Activated T-cell treated with anti-CD3 and anti-CD28 coated beads, Interleukin-2, amount 50 U/mL, for 72 hours (primary cell): ENCODE measurements at regions not wholly inside any gene's neighbourhood (a gene's known extent, or its start where the extent isn't known, plus 50 kb on each side); places are given as distances from the start of the nearest gene placed in this dataset.

ENCODE experiments used
- ATAC-seq, 2 donors: fragments of 150-1000 bp; cut with Tn5 transposase; replicated peaks in 1 of 2; 2 replicates each; pipeline ENCODE4 v1.10.0; 2021; ENCODE audit warnings: moderate library complexity in 2 of 2, mild to moderate bottlenecking in 1 of 2
- DNase-seq, 2 donors: peaks; one replicate each; pipeline ENCODE4 v3.0.0; 2021 to 2022; ENCODE audit warnings: mixed read lengths in 1 of 2
- H3K27ac Mint-ChIP-seq: one replicate; pipeline ENCODE4 v1.8.0; 2022; ENCODE audit warnings: mild to moderate bottlenecking, moderate library complexity, mixed read lengths
- H3K27me3 Mint-ChIP-seq: one replicate; pipeline ENCODE4 v1.8.0; 2022; ENCODE audit warnings: low read depth, mixed read lengths
- H3K36me3 Mint-ChIP-seq, 2 donors: one replicate each; pipeline ENCODE4 v1.8.0; 2022; ENCODE audit warnings: mixed read lengths in 2 of 2, mild to moderate bottlenecking in 1 of 2; ENCODE audit not compliant: insufficient read depth in 2 of 2
- H3K4me1 Mint-ChIP-seq: one replicate; pipeline ENCODE4 v1.8.0; 2022; ENCODE audit warnings: low read depth, mixed read lengths
- H3K4me3 Mint-ChIP-seq, 2 donors: one replicate each; pipeline ENCODE4 v1.8.0; 2022; ENCODE audit warnings: mild to moderate bottlenecking in 2 of 2, mixed read lengths in 2 of 2, moderate library complexity in 2 of 2
- H3K9me3 Mint-ChIP-seq, 2 donors: one replicate each; pipeline ENCODE4 v1.8.0; 2022; ENCODE audit warnings: mixed read lengths in 2 of 2

DNA sequence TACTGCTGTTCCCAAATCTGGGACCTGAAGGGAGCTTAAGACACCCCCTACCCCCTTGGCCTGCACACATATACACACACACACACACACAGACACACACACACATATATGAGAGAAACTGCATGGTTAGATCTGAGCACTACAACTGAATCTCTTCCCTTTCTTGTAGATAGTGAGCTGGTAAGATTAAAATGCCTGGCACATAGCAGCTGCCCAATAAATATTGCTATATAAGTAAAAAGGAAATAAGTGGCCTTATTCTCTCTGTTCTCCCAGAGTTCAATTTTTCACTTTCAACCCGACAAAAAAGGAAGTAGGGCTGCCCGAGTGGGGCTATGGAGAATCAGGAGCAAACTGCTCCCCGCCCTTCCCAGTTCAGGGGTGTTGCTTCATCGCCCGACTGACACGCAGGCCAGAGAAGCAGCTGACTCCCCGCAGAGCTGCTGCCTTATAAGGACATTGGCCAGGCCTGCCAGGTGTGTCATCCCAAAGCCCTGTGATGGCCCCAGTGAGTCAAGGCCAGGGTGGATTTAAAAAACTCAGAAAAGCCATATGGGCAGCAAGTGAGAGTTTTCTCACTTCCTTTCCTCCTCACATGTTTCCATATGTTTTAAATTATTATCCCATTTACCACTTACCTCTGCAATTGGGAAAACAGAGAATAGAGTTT lies 106.5 kb upstream of the SLC44A3 start:
- H3K27ac Mint-ChIP-seq: no peak overlapping the region

GRCh38 chr1:94709891-94710581 lies 110.1 kb upstream of the SLC44A3 start:
- no peak for ATAC-seq
- H3K27ac Mint-ChIP-seq: no peak overlapping the region
- no peak overlapping the region for H3K4me3 Mint-ChIP-seq
- H3K27me3 Mint-ChIP-seq: no peaks in the 10 kb centered on the region
- no peaks in the 10 kb centered on the region for H3K36me3 Mint-ChIP-seq
- H3K9me3 Mint-ChIP-seq: no peaks in the 10 kb centered on the region
- H3K4me1 Mint-ChIP-seq: no peaks in the 10 kb centered on the region
- DNase-seq: no peak

More for the DNA sequence above, 106.5 kb upstream of the SLC44A3 start:
- Mint-ChIP-seq H3K36me3 (no peaks in the 10 kb centered on the region), H3K4me3 (no peak overlapping the region), H3K4me1 (no peaks in the 10 kb centered on the region), H3K27me3 (peaks cover 8% of the 10 kb centered on the region), H3K9me3 (no peaks in the 10 kb centered on the region)
- peak in 1 of 2 donors; percentile 57 for ATAC-seq
- DNase-seq: peak; percentile 3 to 6

DNA sequence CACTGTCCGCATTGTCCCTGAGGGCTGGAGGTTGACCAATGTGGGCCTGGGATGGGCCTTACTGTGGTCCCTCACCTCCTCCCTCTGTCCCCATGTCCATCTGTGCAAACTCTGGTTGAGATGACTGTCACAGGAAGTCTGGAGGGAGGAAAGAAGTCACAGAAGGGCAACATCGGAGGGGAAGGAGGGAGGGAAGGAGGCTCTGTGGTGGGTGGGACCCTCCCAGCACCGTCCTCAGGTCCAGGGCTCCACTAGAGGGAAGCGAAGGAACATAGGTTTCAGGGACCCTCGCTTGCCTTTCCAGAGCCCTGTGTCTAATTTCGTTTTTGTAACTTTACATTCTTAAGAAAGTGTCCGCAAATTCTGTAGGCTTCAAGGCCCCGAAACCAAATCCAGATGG lies 111.3 kb upstream of the SLC44A3 start:
- no peak overlapping the region for H3K27ac Mint-ChIP-seq
- no peaks in the 10 kb centered on the region for H3K4me1 Mint-ChIP-seq
- no peak for ATAC-seq
- H3K36me3 Mint-ChIP-seq: no peaks in the 10 kb centered on the region
- H3K9me3 Mint-ChIP-seq: no peaks in the 10 kb centered on the region
- no peaks in the 10 kb centered on the region for H3K27me3 Mint-ChIP-seq
- no peak for DNase-seq
- no peak overlapping the region for H3K4me3 Mint-ChIP-seq

DNA sequence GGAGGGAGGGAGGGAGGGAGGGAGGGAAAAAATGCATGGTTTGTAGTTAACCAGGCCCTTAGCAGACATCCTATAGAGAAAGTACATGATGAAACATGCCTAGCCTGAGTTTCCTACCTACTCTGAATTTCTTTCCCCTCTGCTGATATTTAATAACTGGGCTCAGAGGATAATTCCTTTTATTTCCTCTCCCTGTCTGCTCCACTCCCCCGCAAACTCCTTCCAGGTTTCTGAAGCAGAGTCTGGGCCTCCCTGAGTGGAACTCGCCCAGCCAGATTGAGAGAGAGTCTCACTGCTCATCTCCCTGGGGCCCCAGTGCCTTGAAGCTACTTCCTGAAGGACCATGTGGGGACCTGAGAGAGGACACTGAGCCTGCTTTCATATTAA lies 111.9 kb upstream of the SLC44A3 start:
- ATAC-seq (no peak), DNase-seq (no peak)
- Mint-ChIP-seq H3K4me1 (no peaks in the 10 kb centered on the region), H3K4me3 (no peak overlapping the region), H3K9me3 (no peaks in the 10 kb centered on the region), H3K27me3 (no peaks in the 10 kb centered on the region), H3K27ac (no peak overlapping the region), H3K36me3 (no peaks in the 10 kb centered on the region)

DNA sequence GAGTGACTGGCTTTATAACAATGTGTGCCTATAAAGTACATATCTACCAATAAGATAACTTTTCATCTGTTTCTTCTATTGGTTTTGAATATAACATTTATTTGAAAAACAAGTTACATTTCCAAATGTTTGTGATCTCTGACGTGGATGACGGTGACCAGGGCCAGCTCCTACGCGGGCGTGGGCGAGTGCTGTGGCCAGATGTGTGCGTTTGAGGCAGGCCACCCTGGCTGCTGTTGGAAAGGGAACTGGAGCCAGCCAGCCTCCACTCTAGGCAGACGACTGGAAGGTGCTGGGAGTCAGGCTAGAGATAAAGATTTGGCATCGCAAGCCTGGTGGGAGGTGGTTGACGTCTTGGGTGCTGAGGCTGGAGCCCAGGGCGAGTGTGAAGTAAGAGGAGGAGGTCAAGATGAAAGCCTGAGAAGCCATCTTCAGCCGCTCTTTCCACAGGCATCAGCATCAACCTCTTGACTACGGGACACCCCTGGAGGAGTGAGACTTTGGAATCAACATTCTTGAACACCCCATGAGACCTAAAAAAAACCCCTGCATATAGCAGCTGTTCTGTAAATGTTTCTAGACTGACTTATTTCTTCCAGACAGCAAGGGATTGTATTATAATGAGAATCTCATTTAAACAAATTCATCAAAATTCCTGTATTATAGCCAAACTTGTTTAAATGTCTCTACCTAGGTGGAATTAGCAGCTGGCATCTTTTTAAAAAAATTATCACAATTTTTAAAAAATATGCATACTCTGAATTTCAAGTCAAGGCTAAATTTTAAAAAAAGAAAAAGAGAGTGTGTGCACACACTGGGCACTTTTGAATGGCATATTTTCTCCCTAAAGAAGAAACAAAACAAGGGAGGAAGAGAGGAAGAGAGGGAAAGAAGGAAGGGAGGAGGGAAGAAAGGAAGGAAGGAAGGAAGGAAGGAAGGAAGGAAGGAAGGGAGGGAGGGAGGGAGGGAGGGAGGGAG lies 112.5 kb upstream of the SLC44A3 start:
- Mint-ChIP-seq H3K36me3 (no peaks in the 10 kb centered on the region), H3K9me3 (no peaks in the 10 kb centered on the region), H3K27me3 (no peaks in the 10 kb centered on the region), H3K4me1 (no peaks in the 10 kb centered on the region), H3K27ac (no peak overlapping the region), H3K4me3 (no peak overlapping the region)
- ATAC-seq: no peak
- DNase-seq: no peak

DNA sequence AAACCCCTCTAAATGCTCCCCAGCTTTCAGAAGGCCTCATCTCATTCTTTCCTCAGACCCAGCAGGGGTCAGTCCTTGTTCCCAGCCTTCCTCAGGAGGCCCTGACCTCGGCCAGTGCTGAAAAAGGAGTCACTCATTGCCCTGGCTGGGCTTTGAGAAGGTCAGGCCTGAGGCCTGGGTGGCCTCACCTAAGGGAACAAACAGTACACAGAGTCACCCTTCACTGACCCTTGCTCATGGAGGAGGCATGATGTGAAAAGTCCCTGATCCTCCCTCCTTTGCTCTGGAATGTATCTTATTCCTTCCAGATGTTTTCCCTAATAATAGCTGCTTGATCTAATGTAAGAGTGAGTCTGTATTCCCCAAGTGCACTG lies 117.7 kb upstream of the SLC44A3 start:
- Mint-ChIP-seq H3K36me3 (no peaks in the 10 kb centered on the region), H3K27ac (no peak overlapping the region), H3K27me3 (no peaks in the 10 kb centered on the region), H3K4me1 (no peaks in the 10 kb centered on the region), H3K4me3 (no peak overlapping the region), H3K9me3 (no peaks in the 10 kb centered on the region)
- no peak for ATAC-seq
- DNase-seq: no peak

- Mint-ChIP-seq H3K4me3 (no peak overlapping the region), H3K27ac (no peak overlapping the region), H3K4me1 (no peaks in the 10 kb centered on the region), H3K9me3 (no peaks in the 10 kb centered on the region), H3K36me3 (no peaks in the 10 kb centered on the region), H3K27me3 (no peaks in the 10 kb centered on the region)
- ATAC-seq (no peak), DNase-seq (no peak)
Observed at GRCh38 chr1:94701796-94702441, 118.2 kb upstream of the SLC44A3 start.

DNA sequence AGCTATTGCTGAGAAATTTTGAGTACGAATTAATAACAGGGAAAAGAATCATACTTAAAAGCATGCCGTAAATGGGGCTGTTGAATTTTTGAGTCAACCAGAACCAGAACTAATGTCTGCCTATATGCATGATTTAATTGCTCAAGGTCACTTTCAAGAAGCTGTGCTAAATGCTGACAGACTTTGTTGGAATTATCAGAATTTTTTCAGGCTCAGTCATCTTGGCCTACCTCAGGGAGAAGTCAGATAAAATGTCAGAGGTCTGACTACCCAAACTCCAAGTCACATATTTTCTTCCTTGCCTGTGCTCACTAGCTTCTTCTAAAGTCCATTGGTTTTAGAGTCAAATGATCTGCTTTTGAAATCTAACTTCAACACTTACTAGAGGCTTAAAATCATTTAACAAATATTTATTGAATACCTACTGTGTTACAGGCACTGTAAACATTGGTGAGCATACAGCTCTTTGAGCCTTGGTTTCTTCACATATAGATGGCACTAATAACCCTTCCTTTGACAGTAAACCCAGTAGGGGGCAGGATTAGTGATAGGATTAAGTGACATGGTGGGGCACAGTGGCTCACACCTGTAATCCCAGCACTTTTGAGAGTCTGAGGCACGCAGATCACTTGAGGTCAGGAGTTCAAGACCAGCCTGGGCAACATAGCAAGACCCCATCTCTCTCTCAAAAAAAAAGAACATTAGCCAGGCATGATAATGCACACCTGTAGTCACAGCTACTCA lies 121.2 kb upstream of the SLC44A3 start:
- ATAC-seq: no peak
- H3K27me3 Mint-ChIP-seq: peaks cover 11% of the 10 kb centered on the region
- H3K36me3 Mint-ChIP-seq: no peaks in the 10 kb centered on the region
- no peak overlapping the region for H3K4me3 Mint-ChIP-seq
- no peak overlapping the region for H3K27ac Mint-ChIP-seq
- DNase-seq: no peak
- no peaks in the 10 kb centered on the region for H3K9me3 Mint-ChIP-seq
- no peaks in the 10 kb centered on the region for H3K4me1 Mint-ChIP-seq

DNA sequence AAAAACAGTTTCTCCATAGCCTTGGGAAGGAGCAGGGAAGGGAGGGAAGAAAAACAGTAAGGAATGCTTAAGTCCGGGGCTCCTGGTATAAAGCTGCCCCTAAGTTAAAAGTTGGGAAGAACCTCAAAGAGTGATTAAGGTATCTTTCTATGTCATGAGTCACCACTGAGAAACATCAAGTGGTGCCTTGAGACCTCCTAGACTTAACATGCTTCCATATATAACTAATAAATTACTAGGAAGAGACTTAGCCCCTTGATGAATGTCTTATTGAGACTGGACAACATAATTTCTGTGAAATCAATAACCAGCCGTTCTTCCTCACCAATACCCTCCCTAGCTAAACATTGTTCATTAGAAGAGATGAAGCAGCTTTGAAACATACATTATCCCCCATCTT lies 121.8 kb upstream of the SLC44A3 start:
- Mint-ChIP-seq H3K9me3 (no peaks in the 10 kb centered on the region), H3K4me1 (no peaks in the 10 kb centered on the region), H3K27ac (no peak overlapping the region), H3K4me3 (no peak overlapping the region), H3K27me3 (peaks cover 15% of the 10 kb centered on the region), H3K36me3 (no peaks in the 10 kb centered on the region)
- no peak for DNase-seq
- no peak for ATAC-seq

GRCh38 chr1:94697839-94698238 lies 122.3 kb upstream of the SLC44A3 start:
- H3K27ac Mint-ChIP-seq: no peak overlapping the region
- peaks cover 19% of the 10 kb centered on the region for H3K27me3 Mint-ChIP-seq
- H3K4me1 Mint-ChIP-seq: no peaks in the 10 kb centered on the region
- no peaks in the 10 kb centered on the region for H3K36me3 Mint-ChIP-seq
- H3K9me3 Mint-ChIP-seq: no peaks in the 10 kb centered on the region
- DNase-seq: no peak
- H3K4me3 Mint-ChIP-seq: no peak overlapping the region
- no peak for ATAC-seq

- ATAC-seq (no peak), DNase-seq (no peak)
- peaks cover 20% of the 10 kb centered on the region for H3K27me3 Mint-ChIP-seq
- H3K4me1 Mint-ChIP-seq: no peaks in the 10 kb centered on the region
- H3K36me3 Mint-ChIP-seq: no peaks in the 10 kb centered on the region
- no peak overlapping the region for H3K27ac Mint-ChIP-seq
- H3K9me3 Mint-ChIP-seq: no peaks in the 10 kb centered on the region
- H3K4me3 Mint-ChIP-seq: no peak overlapping the region
Observed at GRCh38 chr1:94694226-94694915, 125.8 kb upstream of the SLC44A3 start.

GRCh38 chr1:94693435-94693834 lies 126.7 kb upstream of the SLC44A3 start:
- Mint-ChIP-seq H3K36me3 (no peaks in the 10 kb centered on the region), H3K9me3 (no peaks in the 10 kb centered on the region), H3K4me1 (no peaks in the 10 kb centered on the region), H3K27ac (no peak overlapping the region), H3K27me3 (peaks cover 20% of the 10 kb centered on the region), H3K4me3 (no peak overlapping the region)
- ATAC-seq (no peak), DNase-seq (no peak)
